Fibroblast of mammary gland (primary cell): ENCODE measurements at regions not wholly inside any gene's neighbourhood (a gene's known extent, or its start where the extent isn't known, plus 50 kb on each side); places are given as distances from the start of the nearest gene placed in this dataset.
A peak's percentile ranks its signal among the peaks of the same experiment; 100 is the strongest.

Source experiments
- DNase-seq: peaks from one replicate; pipeline ENCODE4 v3.0.0-alpha.2; 2010; ENCODE audit warnings: low read depth
- H3K4me3 ChIP-seq: 2 replicates; pipeline ENCODE4 v1.5.1; 2011; ENCODE audit warnings: low read depth, mild to moderate bottlenecking, low read length, moderate library complexity; ENCODE audit not compliant: control insufficient read depth
- CTCF ChIP-seq: conservative IDR thresholded peaks from 2 replicates; pipeline ENCODE4 v1.5.1; 2011; ENCODE audit warnings: low read depth, low read length, inconsistent platforms; ENCODE audit not compliant: control insufficient read depth, insufficient read depth

GRCh38 chr16:85174871-85175723, 62.8 kb upstream of the CIBAR2 start:
- no peak for TF ChIP-seq CTCF
- peak; percentile 52 for DNase-seq
- H3K4me3 ChIP-seq: peak overlapping the region; percentile 0

GRCh38 chr16:85175724-85176233, 63.5 kb upstream of the CIBAR2 start:
- DNase-seq: no peak
- TF ChIP-seq CTCF: no peak
- no peak overlapping the region for H3K4me3 ChIP-seq

GRCh38 chr16:85176541-85177447, 64.5 kb upstream of the CIBAR2 start:
- no peak for TF ChIP-seq CTCF
- H3K4me3 ChIP-seq: no peak overlapping the region
- peak; percentile 80 for DNase-seq

GRCh38 chr16:85177448-85177846, 65.2 kb upstream of the CIBAR2 start:
- no peak for DNase-seq
- no peak for TF ChIP-seq CTCF
- no peak overlapping the region for H3K4me3 ChIP-seq

- TF ChIP-seq CTCF: no peak
- H3K4me3 ChIP-seq: no peak overlapping the region
- DNase-seq: no peak
Observed at GRCh38 chr16:85178006-85178591, 65.8 kb upstream of the CIBAR2 start.

GRCh38 chr16:85178596-85178995, 66.3 kb upstream of the CIBAR2 start:
- no peak for TF ChIP-seq CTCF
- no peak for DNase-seq
- no peak overlapping the region for H3K4me3 ChIP-seq
